H1 (cell line): ENCODE measurements at regions not wholly inside any gene's neighbourhood (a gene's known extent, or its start where the extent isn't known, plus 50 kb on each side); places are given as distances from the start of the nearest gene placed in this dataset.

ENCODE experiments used
- CTCF ChIA-PET: fragments of 300-600 bp; sonication (Branson Sonifier 250); formaldehyde crosslinking; loops from one replicate; lab custom pipeline; 2021; ENCODE audit not compliant: partially characterized antibody; lab: Charles Lee
- POLR2A ChIA-PET: fragments of 300-600 bp; sonication (Branson Sonifier 250); formaldehyde crosslinking; loops from one replicate; lab custom pipeline; 2021; ENCODE audit warnings: inconsistent platforms; ENCODE audit not compliant: partially characterized antibody; lab: Charles Lee
- DNase-seq, 2 experiments: peaks; one replicate each; pipeline versions ENCODE4 v3.0.0 to v3.0.0-alpha.2; 2010 to 2022; ENCODE audit warnings: low spot score in 2 of 2, low read depth in 1 of 2, mixed read lengths in 1 of 2
- FAIRE-seq: peaks from 2 replicates; lab custom pipeline; 2011; peaks lifted over from hg19 to GRCh38; lab: Jason Lieb, UNC
- H2AFZ ChIP-seq: 2 replicates; pipeline ENCODE4 v1.8.1; 2012; ENCODE audit warnings: low read length, inconsistent platforms
- H2AK5ac ChIP-seq: 2 replicates; pipeline ENCODE4 v1.6.1; 2013; ENCODE audit warnings: low read depth, low read length
- H2BK120ac ChIP-seq: replicated peaks from 2 replicates; pipeline ENCODE3; 2013; ENCODE audit warnings: low read depth, low read length, inconsistent platforms
- H2BK12ac ChIP-seq: 2 replicates; pipeline ENCODE4 v1.6.1; 2013; ENCODE audit warnings: low read depth, low read length
- H2BK15ac ChIP-seq: 2 replicates; pipeline ENCODE4 v1.6.1; 2013; ENCODE audit warnings: low read length
- H2BK20ac ChIP-seq: 2 replicates; pipeline ENCODE4 v1.6.1; 2013; ENCODE audit warnings: low read length
- H2BK5ac ChIP-seq: 2 replicates; pipeline ENCODE4 v1.6.1; 2013; ENCODE audit warnings: low read depth, low read length
- H3K14ac ChIP-seq: 2 replicates; pipeline ENCODE4 v1.6.1; 2013; ENCODE audit warnings: inconsistent platforms; ENCODE audit not compliant: insufficient read length
- H3K18ac ChIP-seq: 2 replicates; pipeline ENCODE4 v1.6.1; 2013; ENCODE audit warnings: low read length; ENCODE audit errors: extremely low read depth
- H3K23ac ChIP-seq: 2 replicates; pipeline ENCODE4 v1.6.1; 2013; ENCODE audit warnings: inconsistent platforms; ENCODE audit not compliant: insufficient read length
- H3K23me2 ChIP-seq: 2 replicates; pipeline ENCODE4 v1.6.1; 2013; ENCODE audit warnings: low read depth, low read length
- H3K27ac ChIP-seq: 2 replicates; pipeline ENCODE4 v1.6.1; 2011; ENCODE audit warnings: low read depth, low read length, inconsistent platforms
- H3K27me3 ChIP-seq, 4 experiments: replicated peaks in 1 of 4; 1 replicate in 1 of 4; 2 replicates in 3 of 4; pipeline versions ENCODE4 v1.6.1 to v1.8.1; 2011 to 2013; ENCODE audit warnings: low read length in 3 of 4, mild to moderate bottlenecking in 3 of 4, inconsistent platforms in 2 of 4, mixed read lengths in 2 of 4, moderate library complexity in 1 of 4; ENCODE audit not compliant: control insufficient read depth in 3 of 4, insufficient read depth in 3 of 4; ENCODE audit errors: extremely low read depth in 1 of 4
- H3K36me3 ChIP-seq, 4 experiments: 2 replicates each; pipeline versions ENCODE4 v1.6.1 to v1.8.1; 2011 to 2013; ENCODE audit warnings: mild to moderate bottlenecking in 4 of 4, low read length in 3 of 4, moderate library complexity in 2 of 4, control low read depth in 1 of 4, inconsistent platforms in 1 of 4; ENCODE audit not compliant: insufficient read depth in 4 of 4, control insufficient read depth in 2 of 4
- H3K4ac ChIP-seq: replicated peaks from 2 replicates; pipeline ENCODE3; 2013; ENCODE audit warnings: low read length, low read depth, mixed read lengths, inconsistent platforms; ENCODE audit not compliant: insufficient read length
- H3K4me1 ChIP-seq, 4 experiments: replicated peaks in 1 of 4; 1 replicate in 1 of 4; 2 replicates in 3 of 4; pipeline versions ENCODE4 v1.6.1 to v1.8.1; 2011 to 2013; ENCODE audit warnings: low read length in 3 of 4, inconsistent platforms in 2 of 4, mixed read lengths in 1 of 4; ENCODE audit not compliant: insufficient read depth in 4 of 4, control insufficient read depth in 3 of 4
- H3K4me2 ChIP-seq, 2 experiments: 2 replicates each; pipeline versions ENCODE4 v1.6.1 to v1.8.1; 2011 to 2013; ENCODE audit warnings: low read depth in 2 of 2, low read length in 2 of 2, control low read depth in 1 of 2, inconsistent platforms in 1 of 2, mild to moderate bottlenecking in 1 of 2; ENCODE audit not compliant: insufficient read depth in 1 of 2
- H3K4me3 ChIP-seq, 4 experiments: fragments of 200-600, 300-600 bp in 1 of 4; sonication (generic), shearing (Covaris generic), sonication (Bioruptor Twin) in 1 of 4; 2 replicates each; pipeline versions ENCODE4 v1.5.1 to v1.8.1; 2011 to 2016; ENCODE audit warnings: low read length in 4 of 4, low read depth in 3 of 4, control low read depth in 2 of 4, inconsistent platforms in 2 of 4, mild to moderate bottlenecking in 2 of 4, mixed read lengths in 1 of 4, moderate library complexity in 1 of 4; ENCODE audit not compliant: insufficient read depth in 2 of 4; ENCODE audit errors: extremely low read depth in 1 of 4
- H3K56ac ChIP-seq: replicated peaks from 2 replicates; pipeline ENCODE3; 2013; ENCODE audit warnings: low read depth, mild to moderate bottlenecking, mixed read lengths, low read length, inconsistent platforms; ENCODE audit not compliant: insufficient read length
- H3K79me1 ChIP-seq: 2 replicates; pipeline ENCODE4 v1.6.1; 2013; ENCODE audit warnings: low read depth, low read length, control low read depth
- H3K79me2 ChIP-seq, 2 experiments: 2 replicates each; pipeline versions ENCODE4 v1.6.1 to v1.8.1; 2012 to 2013; ENCODE audit warnings: low read length in 2 of 2, mild to moderate bottlenecking in 2 of 2, inconsistent platforms in 1 of 2; ENCODE audit not compliant: insufficient read depth in 2 of 2, control insufficient read depth in 1 of 2
- H3K9ac ChIP-seq, 4 experiments: replicated peaks in 1 of 4; 1 replicate in 1 of 4; 2 replicates in 3 of 4; pipeline versions ENCODE4 v1.6.1 to v1.8.1; 2011 to 2013; ENCODE audit warnings: low read depth in 3 of 4, low read length in 3 of 4, control low read depth in 2 of 4, mild to moderate bottlenecking in 2 of 4, moderate library complexity in 2 of 4, inconsistent platforms in 1 of 4; ENCODE audit errors: extremely low read depth in 1 of 4
- H3K9me3 ChIP-seq, 2 experiments: 2 replicates each; pipeline versions ENCODE4 v1.6.1 to v1.8.1; 2012 to 2013; ENCODE audit warnings: mild to moderate bottlenecking in 2 of 2, moderate library complexity in 2 of 2, control low read depth in 1 of 2, inconsistent platforms in 1 of 2, low read depth in 1 of 2, low read length in 1 of 2, mixed read lengths in 1 of 2; ENCODE audit not compliant: insufficient read depth in 2 of 2
- H4K20me1 ChIP-seq, 2 experiments: replicated peaks in 1 of 2; 2 replicates each; pipeline versions ENCODE3 to v1.8.1; 2011 to 2013; ENCODE audit warnings: inconsistent platforms in 2 of 2, low read length in 2 of 2, mild to moderate bottlenecking in 1 of 2; ENCODE audit not compliant: insufficient read depth in 2 of 2, control insufficient read depth in 1 of 2
- H4K5ac ChIP-seq: 2 replicates; pipeline ENCODE4 v1.6.1; 2013; ENCODE audit warnings: low read length, low read depth, mixed read lengths, inconsistent platforms; ENCODE audit not compliant: insufficient read length
- H4K8ac ChIP-seq: 2 replicates; pipeline ENCODE4 v1.8.0; 2013; ENCODE audit warnings: mild to moderate bottlenecking, moderate library complexity, low read length, inconsistent platforms; ENCODE audit not compliant: insufficient read depth; ENCODE audit errors: extremely low read depth
- H4K91ac ChIP-seq: replicated peaks from 2 replicates; pipeline ENCODE3; 2013; ENCODE audit warnings: low read length, mixed read lengths, inconsistent platforms; ENCODE audit not compliant: insufficient read length
- BCL11A ChIP-seq, 2 experiments: IDR thresholded peaks; one replicate each; pipeline ENCODE4 v1.6.1; 2011; ENCODE audit warnings: low read depth in 2 of 2, low read length in 2 of 2, mild to moderate bottlenecking in 2 of 2
- CEBPB ChIP-seq: IDR thresholded peaks from 2 replicates; pipeline ENCODE4 v1.6.1; 2012; ENCODE audit warnings: low read depth, low read length
- CREB1 ChIP-seq: IDR thresholded peaks from 2 replicates; pipeline ENCODE4 v1.6.1; 2012; ENCODE audit warnings: inconsistent platforms
- EZH2 ChIP-seq: fragments of 200-600 bp; sonication (generic); IDR thresholded peaks from 2 replicates; pipeline ENCODE4 v1.7.1; 2012; ENCODE audit warnings: low read depth, mild to moderate bottlenecking, moderate library complexity, low read length, inconsistent platforms; ENCODE audit not compliant: severe bottlenecking
- SIN3A ChIP-seq, 2 experiments: IDR thresholded peaks in 1 of 2; conservative IDR thresholded peaks in 1 of 2; 2 replicates each; pipeline ENCODE4 v1.6.1; 2011 to 2012; ENCODE audit warnings: low read length in 2 of 2, improper control_type of control experiment in 1 of 2, low read depth in 1 of 2, mild to moderate bottlenecking in 1 of 2
- SRF ChIP-seq: IDR thresholded peaks from 2 replicates; pipeline ENCODE4 v1.6.1; 2011; ENCODE audit warnings: mild to moderate bottlenecking, low read depth, low read length, moderate library complexity
- SUZ12 ChIP-seq: fragments of 200-600 bp; sonication (generic); IDR thresholded peaks from 2 replicates; pipeline ENCODE4 v1.6.1; 2012; ENCODE audit warnings: mild to moderate bottlenecking, inconsistent platforms, low read length, moderate library complexity, mixed read lengths

DNA sequence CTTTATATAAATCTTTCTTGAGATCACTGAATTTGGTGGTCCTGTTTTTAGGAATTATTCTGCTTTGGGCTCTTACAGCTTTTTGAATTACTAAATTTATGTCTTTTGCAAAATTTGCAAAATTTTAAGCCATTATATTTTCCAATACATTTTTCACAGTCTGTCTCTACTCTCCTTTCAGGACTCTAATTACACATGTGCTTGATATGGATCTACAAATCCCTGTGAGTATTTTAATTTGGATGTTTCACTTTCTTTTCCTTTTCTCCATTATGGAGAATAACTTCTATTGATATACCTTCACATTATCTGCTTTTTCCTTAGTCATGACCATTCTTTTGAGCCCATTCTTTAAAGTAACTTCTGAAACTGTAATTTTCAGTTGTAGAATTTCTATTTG lies 315.4 kb downstream of the DCAF12L2 start:
- no peak overlapping the region for H2AFZ ChIP-seq
- no peaks in the 10 kb centered on the region for H3K27me3 ChIP-seq
- H3K79me1 ChIP-seq, result no peaks in the 10 kb centered on the region
- no peak overlapping the region for H2AK5ac ChIP-seq
- H3K9me3 ChIP-seq, result no peaks in the 10 kb centered on the region
- H3K9ac ChIP-seq, result no peak overlapping the region
- TF ChIP-seq CEBPB (no peak), SIN3A (conservative IDR thresholded peaks at IDR 0.05 in 1 of 2, IDR thresholded peaks at IDR 0.05 in 1 of 2; ENCODE audit: low read depth in 1 of 2, low read length in 2 of 2) (no peak), EZH2 (no peak), SRF (no peak), BCL11A (IDR thresholded peaks at IDR 0.05; ENCODE audit: low read depth in 2 of 2, low read length in 2 of 2) (no peak), CREB1 (no peak), SUZ12 (no peak)
- H4K20me1 ChIP-seq, result no peaks in the 10 kb centered on the region
- H3K4ac ChIP-seq, result no peak overlapping the region
- CTCF ChIA-PET, result no interaction called here
- no peaks in the 10 kb centered on the region; the same call in 1 of the 2 replicates for H3K23me2 ChIP-seq
- FAIRE-seq (no peak), DNase-seq (no peak)
- H3K79me2 ChIP-seq, result no peaks in the 10 kb centered on the region
- no peak overlapping the region for H2BK5ac ChIP-seq
- H3K4me1 ChIP-seq, result no peaks in the 10 kb centered on the region
- POLR2A ChIA-PET, result no interaction called here
- no peak overlapping the region for H2BK15ac ChIP-seq
- H4K8ac ChIP-seq, result no peak overlapping the region
- H4K5ac ChIP-seq, result no peak overlapping the region
- no peak overlapping the region for H3K56ac ChIP-seq
- H3K36me3 ChIP-seq, result no peaks in the 10 kb centered on the region
- no peak overlapping the region for H2BK12ac ChIP-seq
- H3K27ac ChIP-seq, result no peak overlapping the region
- H3K4me3 ChIP-seq, result no peak overlapping the region
- no peak overlapping the region for H3K23ac ChIP-seq
- no peak overlapping the region for H2BK20ac ChIP-seq
- no peak overlapping the region for H2BK120ac ChIP-seq
- H3K4me2 ChIP-seq, result no peak overlapping the region
- no peak overlapping the region for H4K91ac ChIP-seq
- no peak overlapping the region for H3K18ac ChIP-seq
- no peak overlapping the region for H3K14ac ChIP-seq
